Ascending aorta (tissue), 2 donors: ENCODE measurements at regions not wholly inside any gene's neighbourhood (a gene's known extent, or its start where the extent isn't known, plus 50 kb on each side); places are given as distances from the start of the nearest gene placed in this dataset.
A peak's percentile ranks its signal among the peaks of the same experiment; 100 is the strongest.

ENCODE experiments used
- DNase-seq, 2 donors: peaks; one replicate each; pipeline ENCODE4 v3.0.0-alpha.2; 2019; ENCODE audit warnings: low spot score in 2 of 2
- H3K27ac ChIP-seq, 2 donors: fragments of 200-600 bp; sonication (generic); one replicate each; pipeline ENCODE4 v1.5.1; 2016 to 2017; ENCODE audit warnings: mild to moderate bottlenecking in 1 of 2
- H3K27me3 ChIP-seq: fragments of 200-600 bp; sonication (generic); one replicate; pipeline ENCODE4 v1.5.1; 2017
- H3K36me3 ChIP-seq, 2 donors: fragments of 200-600 bp; sonication (generic); one replicate each; pipeline ENCODE4 v1.5.1; 2016
- H3K4me1 ChIP-seq, 2 donors: fragments of 200-600 bp; sonication (generic); one replicate each; pipeline ENCODE4 v1.5.1; 2016 to 2017; ENCODE audit warnings: mild to moderate bottlenecking in 1 of 2
- H3K4me3 ChIP-seq, 2 donors: fragments of 200-600 bp; sonication (generic); one replicate each; pipeline ENCODE4 v1.5.1; 2016 to 2017; ENCODE audit warnings: mild to moderate bottlenecking in 1 of 2
- H3K9me3 ChIP-seq, 2 donors: fragments of 200-600 bp; sonication (generic); one replicate each; pipeline ENCODE4 v1.5.1; 2016
- CTCF ChIP-seq, 3 experiments: fragments of 200-600 bp in 2 of 3; fragments of 450-650 bp in 1 of 3; sonication (generic) in 2 of 3; IDR thresholded peaks; one replicate each; pipeline ENCODE4 v1.5.1; 2016 to 2019; ENCODE audit warnings: antibody characterized with exemption in 3 of 3, mild to moderate bottlenecking in 1 of 3, moderate library complexity in 1 of 3
- intact Hi-C: fragments of 100-400 bp; cut with DNase I; formaldehyde crosslinking; loops from one replicate; pipeline ENCODE4 v1.15.1; 2023

- Histone ChIP-seq H3K9me3 (no peaks in the 10 kb centered on the region), H3K36me3 (no peaks in the 10 kb centered on the region), H3K4me1 (no peaks in the 10 kb centered on the region), H3K27me3 (no peaks in the 10 kb centered on the region), H3K27ac (no peak overlapping the region), H3K4me3 (no peak overlapping the region)
- intact Hi-C loops = no loop called here
- DNase-seq = no peak
- no peak for TF ChIP-seq CTCF (IDR thresholded peaks at IDR 0.05)
Observed at GRCh38 chr4:81914623-81915022, 442.9 kb upstream of the RASGEF1B start.

- Histone ChIP-seq H3K4me1 (no peaks in the 10 kb centered on the region), H3K4me3 (no peak overlapping the region), H3K9me3 (no peaks in the 10 kb centered on the region), H3K27ac (no peak overlapping the region), H3K27me3 (no peaks in the 10 kb centered on the region), H3K36me3 (no peaks in the 10 kb centered on the region)
- TF ChIP-seq CTCF (IDR thresholded peaks at IDR 0.05) = peak in 2 of 3 experiments; percentile 24 to 40
- intact Hi-C loops = no loop called here
- no peak for DNase-seq
Observed at GRCh38 chr4:81913427-81913879, 441.7 kb upstream of the RASGEF1B start.

GRCh38 chr4:81912376-81913030 lies 440.8 kb upstream of the RASGEF1B start:
- no peaks in the 10 kb centered on the region for H3K27me3 ChIP-seq
- H3K9me3 ChIP-seq = no peaks in the 10 kb centered on the region
- H3K4me1 ChIP-seq = no peaks in the 10 kb centered on the region
- no peak overlapping the region for H3K27ac ChIP-seq
- no peak for TF ChIP-seq CTCF (IDR thresholded peaks at IDR 0.05)
- DNase-seq = no peak
- no peaks in the 10 kb centered on the region for H3K36me3 ChIP-seq
- no peak overlapping the region for H3K4me3 ChIP-seq
- intact Hi-C loops = no loop called here

- Histone ChIP-seq H3K27ac (no peak overlapping the region), H3K36me3 (no peaks in the 10 kb centered on the region), H3K9me3 (no peaks in the 10 kb centered on the region), H3K27me3 (no peaks in the 10 kb centered on the region), H3K4me3 (no peak overlapping the region), H3K4me1 (no peaks in the 10 kb centered on the region)
- no peak for DNase-seq
- no peak for TF ChIP-seq CTCF (IDR thresholded peaks at IDR 0.05)
- intact Hi-C loops = no loop called here
Observed at GRCh38 chr4:81906905-81907304, 435.2 kb upstream of the RASGEF1B start.

GRCh38 chr4:81905971-81906370 lies 434.3 kb upstream of the RASGEF1B start:
- no peak for TF ChIP-seq CTCF (IDR thresholded peaks at IDR 0.05)
- DNase-seq = no peak
- Histone ChIP-seq H3K4me3 (no peak overlapping the region), H3K27me3 (no peaks in the 10 kb centered on the region), H3K27ac (no peak overlapping the region), H3K9me3 (no peaks in the 10 kb centered on the region), H3K4me1 (no peaks in the 10 kb centered on the region), H3K36me3 (no peaks in the 10 kb centered on the region)
- intact Hi-C loops = no loop called here

GRCh38 chr4:81904121-81904520 lies 432.4 kb upstream of the RASGEF1B start:
- Histone ChIP-seq H3K27me3 (no peaks in the 10 kb centered on the region), H3K4me3 (no peak overlapping the region), H3K9me3 (no peaks in the 10 kb centered on the region), H3K27ac (no peak overlapping the region), H3K4me1 (no peaks in the 10 kb centered on the region), H3K36me3 (no peaks in the 10 kb centered on the region)
- intact Hi-C loops = no loop called here
- DNase-seq = no peak
- TF ChIP-seq CTCF (IDR thresholded peaks at IDR 0.05) = no peak
